HL-60 (cell line): ENCODE measurements at regions not wholly inside any gene's neighbourhood (a gene's known extent, or its start where the extent isn't known, plus 50 kb on each side); places are given as distances from the start of the nearest gene placed in this dataset.

Experiments
- DNase-seq, 2 experiments: peaks; one replicate each; pipeline ENCODE4 v3.0.0-alpha.2; 2010 to 2020; ENCODE audit warnings: low read depth in 1 of 2, low spot score in 1 of 2
- H3K27ac ChIP-seq: fragments of 250-450 bp; sonication (Bioruptor Pico); replicated peaks from 2 replicates; pipeline ENCODE4 v1.5.1; 2020; ENCODE audit warnings: mild to moderate bottlenecking, moderate library complexity
- H3K27me3 ChIP-seq: fragments of 250-450 bp; sonication (Bioruptor Pico); 2 replicates; pipeline ENCODE4 v1.5.1; 2021; ENCODE audit warnings: mild to moderate bottlenecking, moderate library complexity; ENCODE audit not compliant: insufficient read depth, poor library complexity, severe bottlenecking
- H3K4me3 ChIP-seq: replicated peaks from 2 replicates; pipeline ENCODE4 v1.5.1; 2011; ENCODE audit warnings: mild to moderate bottlenecking, control low read depth, low read length; ENCODE audit not compliant: insufficient read depth
- GABPA ChIP-seq: IDR thresholded peaks from 2 replicates; pipeline ENCODE4 v1.6.1; 2012; ENCODE audit warnings: low read depth
- POLR2AphosphoS5 ChIP-seq: IDR thresholded peaks from 2 replicates; pipeline ENCODE4 v1.6.1; 2012; ENCODE audit warnings: low read depth
- REST ChIP-seq: IDR thresholded peaks from 2 replicates; pipeline ENCODE4 v1.6.1; 2012; ENCODE audit warnings: low read depth; ENCODE audit not compliant: insufficient replicate concordance
- SPI1 ChIP-seq: IDR thresholded peaks from 2 replicates; pipeline ENCODE4 v1.6.1; 2012; ENCODE audit warnings: low read depth, mild to moderate bottlenecking, borderline replicate concordance
- TF ChIP-seq, protein P1 (sequence below): IDR thresholded peaks from one replicate; pipeline ENCODE4 v1.5.1; 2011; ENCODE audit warnings: low read length, control low read depth, inconsistent platforms; ENCODE audit not compliant: insufficient read depth

- H3K27ac ChIP-seq = no peak overlapping the region; the same call in 1 of the 2 replicates
- no peaks in the 10 kb centered on the region for H3K27me3 ChIP-seq
- no peak overlapping the region for H3K4me3 ChIP-seq
- TF ChIP-seq SPI1 = no peak
- no peak for TF ChIP-seq REST
- no peak for TF ChIP-seq GABPA
- TF ChIP-seq POLR2AphosphoS5 = no peak
- TF ChIP-seq, protein P1, sequence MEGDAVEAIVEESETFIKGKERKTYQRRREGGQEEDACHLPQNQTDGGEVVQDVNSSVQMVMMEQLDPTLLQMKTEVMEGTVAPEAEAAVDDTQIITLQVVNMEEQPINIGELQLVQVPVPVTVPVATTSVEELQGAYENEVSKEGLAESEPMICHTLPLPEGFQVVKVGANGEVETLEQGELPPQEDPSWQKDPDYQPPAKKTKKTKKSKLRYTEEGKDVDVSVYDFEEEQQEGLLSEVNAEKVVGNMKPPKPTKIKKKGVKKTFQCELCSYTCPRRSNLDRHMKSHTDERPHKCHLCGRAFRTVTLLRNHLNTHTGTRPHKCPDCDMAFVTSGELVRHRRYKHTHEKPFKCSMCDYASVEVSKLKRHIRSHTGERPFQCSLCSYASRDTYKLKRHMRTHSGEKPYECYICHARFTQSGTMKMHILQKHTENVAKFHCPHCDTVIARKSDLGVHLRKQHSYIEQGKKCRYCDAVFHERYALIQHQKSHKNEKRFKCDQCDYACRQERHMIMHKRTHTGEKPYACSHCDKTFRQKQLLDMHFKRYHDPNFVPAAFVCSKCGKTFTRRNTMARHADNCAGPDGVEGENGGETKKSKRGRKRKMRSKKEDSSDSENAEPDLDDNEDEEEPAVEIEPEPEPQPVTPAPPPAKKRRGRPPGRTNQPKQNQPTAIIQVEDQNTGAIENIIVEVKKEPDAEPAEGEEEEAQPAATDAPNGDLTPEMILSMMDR = no peak
- no peak for DNase-seq
These were observed 64.5 kb upstream of the EGLN3 start for GRCh38 chr14:34015383-34015782.

DNA sequence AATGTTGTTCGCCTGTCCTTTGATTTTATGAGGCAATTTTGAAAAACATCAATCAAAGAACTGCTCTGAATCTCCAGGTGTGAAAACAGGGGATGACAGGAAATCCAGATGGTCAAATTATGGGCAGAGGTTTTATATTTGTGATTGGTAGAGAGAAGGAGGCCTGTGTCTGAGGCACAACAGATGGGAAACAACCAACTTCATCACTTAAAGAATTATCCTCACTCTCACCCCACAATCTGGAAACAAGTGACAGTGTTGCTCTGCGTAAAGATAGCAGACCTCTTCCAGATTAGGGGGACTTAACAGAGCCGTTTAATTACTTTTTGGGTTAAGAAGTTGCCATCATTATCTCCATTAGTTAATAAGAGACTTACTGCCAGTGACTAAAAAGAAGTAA lies 64.1 kb upstream of the EGLN3 start:
- DNase-seq = no peak
- Histone ChIP-seq H3K4me3 (no peak overlapping the region), H3K27me3 (no peaks in the 10 kb centered on the region), H3K27ac (peak overlapping the region; percentile 89)
- TF ChIP-seq GABPA = no peak
- TF ChIP-seq POLR2AphosphoS5 = no peak
- TF ChIP-seq SPI1 = no peak
- TF ChIP-seq REST = no peak
- TF ChIP-seq, protein P1 = no peak

- DNase-seq = peak; percentile 52 to 81
- H3K4me3 ChIP-seq = no peak overlapping the region
- TF ChIP-seq REST = no peak
- no peak for TF ChIP-seq POLR2AphosphoS5
- no peak for TF ChIP-seq SPI1
- TF ChIP-seq GABPA = no peak; the same call in 1 of the 2 replicates
- TF ChIP-seq, protein P1 = no peak
- H3K27ac ChIP-seq = peak overlapping the region; percentile 89
- no peaks in the 10 kb centered on the region for H3K27me3 ChIP-seq
These were observed 62.8 kb upstream of the EGLN3 start for GRCh38 chr14:34013721-34014060.
